K562 (cell line): ENCODE measurements at regions not wholly inside any gene's neighbourhood (a gene's known extent, or its start where the extent isn't known, plus 50 kb on each side); places are given as distances from the start of the nearest gene placed in this dataset.
"Not testable (repeated sequence)": the region's sequence is repeated elsewhere in the genome, so short reads cannot be mapped to it uniquely, and the experiment has no call there.

ENCODE experiments used
- ATAC-seq: fragments of 200-7000 bp; cut with Tn5 transposase; 3 replicates; pipeline ENCODE4 v1.9.1; 2020; ENCODE audit warnings: moderate library complexity
- BruUV-seq: library from RNA; stranded (reverse); fragments of 400-500 nt; replicated peaks from 2 replicates; lab custom pipeline; 2021; lab: Mats Ljungman, UMichigan
- CTCF ChIA-PET: fragments of 300-600 bp; formaldehyde crosslinking; extraction: SDS; loops from one replicate; lab custom pipeline; 2021; ENCODE audit warnings: low intra/inter-chr PET ratio; lab: Yijun Ruan, JAX
- POLR2A ChIA-PET: fragments of 300-600, 350-650 bp; sonication (Branson Sonifier 250); formaldehyde crosslinking; extraction: SDS; loops from one replicate; lab custom pipeline; 2021; ENCODE audit warnings: antibody characterized with exemption, inconsistent platforms; lab: Yijun Ruan, JAX
- DNase-seq, 4 experiments: peaks; one replicate each; pipeline versions ENCODE4 v3.0.0 to v3.0.0-alpha.2; 2011 to 2018; ENCODE audit warnings: low spot score in 3 of 4, mixed read lengths in 3 of 4; ENCODE audit errors: extremely low read depth in 1 of 4
- FAIRE-seq: peaks from 2 replicates; lab custom pipeline; 2011; peaks lifted over from hg19 to GRCh38; lab: Jason Lieb, UNC
- H2AFZ ChIP-seq: 2 replicates; pipeline ENCODE4 v1.6.0; 2011; ENCODE audit warnings: low read depth, low read length, control low read depth, inconsistent platforms
- H3K27ac ChIP-seq: fragments of 200-600 bp; 3 replicates; pipeline ENCODE4 v1.8.0; 2011; ENCODE audit warnings: low read depth, mild to moderate bottlenecking, control low read depth, inconsistent platforms, low read length, moderate library complexity, mixed read lengths; ENCODE audit errors: extremely low read depth
- H3K27me3 ChIP-seq, 2 experiments: fragments of 300-600 bp in 1 of 2; 2 replicates in 1 of 2; 3 replicates in 1 of 2; pipeline versions ENCODE4 v1.6.0 to v1.8.0; 2011; ENCODE audit warnings: inconsistent platforms in 2 of 2, low read length in 2 of 2, mild to moderate bottlenecking in 1 of 2, mixed read lengths in 1 of 2, moderate library complexity in 1 of 2; ENCODE audit not compliant: control insufficient read depth in 2 of 2, insufficient read depth in 2 of 2
- H3K36me3 ChIP-seq: fragments of 300-600 bp; 3 replicates; pipeline ENCODE4 v1.8.0; 2011; ENCODE audit warnings: mild to moderate bottlenecking, low read length, inconsistent platforms; ENCODE audit not compliant: control insufficient read depth, insufficient read depth
- H3K4me1 ChIP-seq, 2 experiments: fragments of 200-600 bp in 1 of 2; replicated peaks in 1 of 2; 2 replicates in 1 of 2; 3 replicates in 1 of 2; pipeline versions ENCODE4 v1.5.1 to v1.8.0; 2011; ENCODE audit warnings: inconsistent platforms in 2 of 2, low read length in 2 of 2, mild to moderate bottlenecking in 1 of 2, mixed read lengths in 1 of 2, moderate library complexity in 1 of 2; ENCODE audit not compliant: control insufficient read depth in 2 of 2, insufficient read depth in 2 of 2
- H3K4me2 ChIP-seq: 2 replicates; pipeline ENCODE4 v1.6.1; 2011; ENCODE audit warnings: low read length, control low read depth, inconsistent platforms, mixed read lengths; ENCODE audit not compliant: insufficient read depth
- H3K4me3 ChIP-seq: fragments of 200-600 bp; sonication (generic), shearing (Covaris generic); 2 replicates; pipeline ENCODE4 v1.5.1; 2016; ENCODE audit warnings: control low read depth, inconsistent platforms
- H3K79me2 ChIP-seq: fragments of 200-600 bp; 3 replicates; pipeline ENCODE4 v1.8.0; 2011; ENCODE audit warnings: low read length, inconsistent platforms; ENCODE audit not compliant: control insufficient read depth, insufficient read depth
- H3K9ac ChIP-seq, 2 experiments: 2 replicates each; pipeline versions ENCODE4 v1.6.0 to v1.6.1; 2011; ENCODE audit warnings: low read depth in 2 of 2, low read length in 2 of 2, control low read depth in 1 of 2, inconsistent platforms in 1 of 2, mild to moderate bottlenecking in 1 of 2, mixed read lengths in 1 of 2; ENCODE audit not compliant: insufficient read depth in 1 of 2
- H3K9me1 ChIP-seq: one replicate; pipeline ENCODE4 v1.6.0; 2011; ENCODE audit warnings: inconsistent platforms, mild to moderate bottlenecking, low read length, moderate library complexity; ENCODE audit not compliant: control insufficient read depth, insufficient read depth
- H3K9me3 ChIP-seq: replicated peaks from 2 replicates; pipeline ENCODE4 v1.5.1; 2011; ENCODE audit warnings: low read depth, low read length, inconsistent platforms; ENCODE audit not compliant: control insufficient read depth, insufficient read depth
- H4K20me1 ChIP-seq: replicated peaks from 2 replicates; pipeline ENCODE4 v1.6.1; 2011; ENCODE audit warnings: low read length, inconsistent platforms, mixed read lengths; ENCODE audit not compliant: control insufficient read depth, insufficient read depth
- BRCA1 ChIP-seq, 2 experiments: fragments of 450-650 bp in 1 of 2; sonication (generic) in 1 of 2; formaldehyde crosslinking in 1 of 2; IDR thresholded peaks; 2 replicates each; pipeline versions ENCODE4 v1.5.0 to v1.6.1; 2017 to 2020; ENCODE audit warnings: mild to moderate bottlenecking in 1 of 2, missing genetic modification reagents in 1 of 2
- BRF1 ChIP-seq: IDR thresholded peaks from 3 replicates; pipeline ENCODE4 v1.6.1; 2011; ENCODE audit warnings: borderline replicate concordance, mild to moderate bottlenecking; ENCODE audit not compliant: insufficient read length; ENCODE audit errors: extremely low read depth
- RBFOX2 ChIP-seq: fragments of 200-400 bp; formaldehyde crosslinking; IDR thresholded peaks from 2 replicates; pipeline ENCODE4 v1.6.1; 2017; ENCODE audit warnings: low read depth, mild to moderate bottlenecking, low read length, moderate library complexity
- RCOR1 ChIP-seq, 2 experiments: IDR thresholded peaks; 2 replicates each; pipeline ENCODE4 v1.6.1; 2012; ENCODE audit warnings: low read depth in 2 of 2, low read length in 2 of 2, borderline replicate concordance in 1 of 2, improper control_type of control experiment in 1 of 2
- SNIP1 ChIP-seq: fragments of 450-650 bp; IDR thresholded peaks from 2 replicates; pipeline ENCODE4 v1.7.1; 2017; ENCODE audit warnings: low read depth, mild to moderate bottlenecking
- ZKSCAN8 ChIP-seq: fragments of 200-800 bp; sonication (Bioruptor generic); IDR thresholded peaks from 2 replicates; pipeline ENCODE4 v1.6.1; 2016; ENCODE audit warnings: missing genetic modification characterization, missing compliant biosample characterization
- ZNF644 ChIP-seq: fragments of 200-800 bp; sonication (Bioruptor generic); IDR thresholded peaks from 2 replicates; pipeline ENCODE4 v1.6.1; 2016; ENCODE audit warnings: low read depth, missing genetic modification characterization, missing compliant biosample characterization
- WGBS: fragments of 100-300 bp; shearing (Covaris generic); methylation state at CpG from one replicate; pipeline ENCODE4 v1.1.6; 2016; ENCODE audit warnings: low coverage, mixed read lengths; ENCODE audit not compliant: insufficient coverage; ENCODE audit errors: missing lambda C conversion rate; 5-methylcytosine and 5-hydroxymethylcytosine counted together
- in situ Hi-C: fragments of 300-500 bp; cut with MboI; formaldehyde crosslinking; loops from 4 replicates; pipeline ENCODE4 v1.15.0; 2018; ENCODE audit warnings: inconsistent platforms, mixed read lengths
- intact Hi-C: fragments of 100-400 bp; cut with micrococcal nuclease; formaldehyde crosslinking; loops from 2 replicates; pipeline ENCODE4 v1.14.2; 2022
- TF ChIP-seq, protein P1 (sequence below): fragments of 250-450 bp; sonication (Bioruptor Pico); IDR thresholded peaks from 2 replicates; pipeline ENCODE4 v1.9.0; 2021; ENCODE audit warnings: mild to moderate bottlenecking, inconsistent platforms

DNA sequence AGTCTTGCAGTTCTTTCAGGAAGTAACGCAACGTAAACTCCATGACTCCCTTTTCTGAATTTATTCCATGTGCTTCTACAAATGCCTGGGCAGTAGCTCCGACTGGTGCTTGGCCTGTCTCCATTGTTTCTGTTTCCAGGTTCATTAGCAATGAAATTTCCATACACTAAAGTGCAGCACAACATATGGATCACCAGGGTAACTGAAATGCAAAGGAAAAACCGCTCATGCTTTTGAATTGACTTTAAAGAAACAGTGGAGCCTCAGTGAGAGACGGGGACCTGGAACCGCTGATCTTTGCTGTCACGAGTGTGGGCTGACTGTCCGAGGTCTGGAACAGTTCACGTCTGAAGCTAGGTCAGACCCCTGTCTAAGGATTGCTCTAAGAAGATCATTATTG lies 126.5 kb upstream of the IGFBP3 start:
- Histone ChIP-seq H3K27ac (no peak overlapping the region), H3K9me1 (no peaks in the 10 kb centered on the region), H3K36me3 (no peaks in the 10 kb centered on the region), H3K9ac (no peak overlapping the region), H2AFZ (no peak overlapping the region), H4K20me1 (no peaks in the 10 kb centered on the region), H3K4me3 (no peak overlapping the region), H3K4me2 (no peak overlapping the region), H3K4me1 (no peaks in the 10 kb centered on the region), H3K27me3 (no peaks in the 10 kb centered on the region), H3K79me2 (no peaks in the 10 kb centered on the region), H3K9me3 (no peaks in the 10 kb centered on the region)
- in situ Hi-C loops (no loop called here), intact Hi-C loops (no loop called here)
- ChIA-PET CTCF (no interaction called here), POLR2A (no interaction called here)
- no TSS peak for BruUV-seq
- ATAC-seq (no peak), DNase-seq (no peak), FAIRE-seq (no peak)
- no peak for TF ChIP-seq BRCA1 (IDR thresholded peaks at IDR 0.05)
- TF ChIP-seq BRCA1 (CRISPR knock-in tag; IDR thresholded peaks at IDR 0.05): no peak
- no peak for TF ChIP-seq ZNF644
- TF ChIP-seq RBFOX2: no peak
- no peak for TF ChIP-seq RCOR1 (IDR thresholded peaks at IDR 0.05; ENCODE audit: borderline replicate concordance in 1 of 2, low read depth in 2 of 2, low read length in 2 of 2)
- TF ChIP-seq BRF1: no peak
- TF ChIP-seq, protein P1, sequence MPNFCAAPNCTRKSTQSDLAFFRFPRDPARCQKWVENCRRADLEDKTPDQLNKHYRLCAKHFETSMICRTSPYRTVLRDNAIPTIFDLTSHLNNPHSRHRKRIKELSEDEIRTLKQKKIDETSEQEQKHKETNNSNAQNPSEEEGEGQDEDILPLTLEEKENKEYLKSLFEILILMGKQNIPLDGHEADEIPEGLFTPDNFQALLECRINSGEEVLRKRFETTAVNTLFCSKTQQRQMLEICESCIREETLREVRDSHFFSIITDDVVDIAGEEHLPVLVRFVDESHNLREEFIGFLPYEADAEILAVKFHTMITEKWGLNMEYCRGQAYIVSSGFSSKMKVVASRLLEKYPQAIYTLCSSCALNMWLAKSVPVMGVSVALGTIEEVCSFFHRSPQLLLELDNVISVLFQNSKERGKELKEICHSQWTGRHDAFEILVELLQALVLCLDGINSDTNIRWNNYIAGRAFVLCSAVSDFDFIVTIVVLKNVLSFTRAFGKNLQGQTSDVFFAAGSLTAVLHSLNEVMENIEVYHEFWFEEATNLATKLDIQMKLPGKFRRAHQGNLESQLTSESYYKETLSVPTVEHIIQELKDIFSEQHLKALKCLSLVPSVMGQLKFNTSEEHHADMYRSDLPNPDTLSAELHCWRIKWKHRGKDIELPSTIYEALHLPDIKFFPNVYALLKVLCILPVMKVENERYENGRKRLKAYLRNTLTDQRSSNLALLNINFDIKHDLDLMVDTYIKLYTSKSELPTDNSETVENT (CRISPR knock-in tag): no peak
- no peak for TF ChIP-seq SNIP1
- TF ChIP-seq ZKSCAN8 (CRISPR knock-in tag): no peak
- 0% methylated on average over 9 of the region's 9 CpGs for WGBS

DNA sequence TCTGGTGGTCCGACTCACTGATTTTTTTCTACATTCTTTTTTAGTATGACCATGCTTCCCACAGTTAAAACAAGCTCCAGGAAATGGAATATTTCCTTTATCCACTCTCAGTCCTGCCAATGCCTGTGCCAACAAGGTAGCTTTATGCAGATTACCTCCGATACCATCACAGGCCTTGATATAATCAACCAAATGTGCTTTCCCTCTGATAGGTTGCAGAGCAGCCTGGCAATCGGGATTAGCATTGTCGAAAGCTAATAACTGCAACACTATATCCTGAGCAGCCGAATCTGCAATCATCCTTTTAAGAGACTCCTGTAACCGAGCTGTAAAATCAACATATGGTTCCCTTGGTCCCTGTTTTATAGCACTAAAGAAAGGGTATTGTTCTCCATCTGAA lies 122.3 kb upstream of the IGFBP3 start:
- DNase-seq, H3K9me1 ChIP-seq, H3K36me3 ChIP-seq, in situ Hi-C loops, H3K4me3 ChIP-seq, intact Hi-C loops, H2AFZ ChIP-seq, H3K27me3 ChIP-seq, POLR2A ChIA-PET, H3K4me1 ChIP-seq, H3K9ac ChIP-seq, FAIRE-seq, BruUV-seq, H3K27ac ChIP-seq, ATAC-seq, H3K9me3 ChIP-seq, H4K20me1 ChIP-seq, CTCF ChIA-PET, H3K4me2 ChIP-seq, H3K79me2 ChIP-seq: not testable (repeated sequence)
- 0% methylated on average over 5 of the region's 6 CpGs for WGBS

DNA sequence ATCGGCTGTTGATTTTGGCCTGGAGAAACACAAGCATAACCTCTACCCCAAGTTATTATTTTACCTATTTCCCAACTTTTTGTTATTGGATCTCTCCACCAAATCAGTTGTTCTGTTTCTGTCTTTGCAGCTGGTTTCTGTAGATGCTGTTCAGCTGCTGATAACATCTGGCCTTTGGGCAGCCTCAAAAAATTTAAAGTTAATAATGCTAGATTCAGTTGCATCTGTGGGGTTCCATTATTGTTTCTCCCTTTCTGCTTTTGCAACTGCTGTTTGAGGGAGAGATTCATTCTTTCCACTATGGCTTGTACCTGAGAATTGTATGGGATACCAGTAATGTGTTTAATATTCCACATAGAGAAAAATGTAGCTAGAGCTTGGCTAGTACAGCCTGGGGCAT lies 118.7 kb upstream of the IGFBP3 start:
- H4K20me1 ChIP-seq, CTCF ChIA-PET, in situ Hi-C loops, intact Hi-C loops, H3K27me3 ChIP-seq, H3K4me1 ChIP-seq, H3K9me3 ChIP-seq, DNase-seq, H3K4me2 ChIP-seq, BruUV-seq, FAIRE-seq, POLR2A ChIA-PET, H2AFZ ChIP-seq, H3K79me2 ChIP-seq, H3K9ac ChIP-seq, H3K36me3 ChIP-seq, H3K27ac ChIP-seq, H3K4me3 ChIP-seq, H3K9me1 ChIP-seq, ATAC-seq: not testable (repeated sequence)
- 0% methylated on average over 1 of the region's 1 CpG for WGBS
